SKM-1 treated with dmso at 0.1 percent for 144 hours (cell line): ENCODE measurements at regions not wholly inside any gene's neighbourhood (a gene's known extent, or its start where the extent isn't known, plus 50 kb on each side); places are given as distances from the start of the nearest gene placed in this dataset.

Experiments
- DNase-seq: peaks from one replicate; lab custom pipeline; 2025; ENCODE audit not compliant: unreplicated experiment; lab: John Stamatoyannopoulos, UW

- no peak for DNase-seq
Measured at GRCh38 chr22:19621373-19622060, 92.8 kb upstream of the SEPTIN5 start.

GRCh38 chr22:19622061-19622441, 92.3 kb upstream of the SEPTIN5 start:
- DNase-seq: no peak

GRCh38 chr22:19625331-19626041, 88.8 kb upstream of the SEPTIN5 start:
- no peak for DNase-seq

- DNase-seq: no peak
Measured at GRCh38 chr22:19626042-19626587, 88.2 kb upstream of the SEPTIN5 start.

- DNase-seq: no peak
Measured at GRCh38 chr22:19626666-19627065, 87.6 kb upstream of the SEPTIN5 start.

- no peak for DNase-seq
Measured at GRCh38 chr22:19628038-19628776, 86.1 kb upstream of the SEPTIN5 start.

- DNase-seq: no peak
Measured at GRCh38 chr22:19629331-19629719, 85.0 kb upstream of the SEPTIN5 start.

GRCh38 chr22:19629720-19630419, 84.4 kb upstream of the SEPTIN5 start:
- peak; percentile 71 for DNase-seq

GRCh38 chr22:19630614-19631013, 83.7 kb upstream of the SEPTIN5 start:
- no peak for DNase-seq

GRCh38 chr22:19631899-19632667, 82.2 kb upstream of the SEPTIN5 start:
- no peak for DNase-seq

GRCh38 chr22:19632668-19633148, 81.6 kb upstream of the SEPTIN5 start:
- no peak for DNase-seq

GRCh38 chr22:19634226-19634975, 79.9 kb upstream of the SEPTIN5 start:
- no peak for DNase-seq

GRCh38 chr22:19635644-19636043, 78.7 kb upstream of the SEPTIN5 start:
- DNase-seq: no peak

- no peak for DNase-seq
Measured at GRCh38 chr22:19636696-19637407, 77.5 kb upstream of the SEPTIN5 start.

GRCh38 chr22:19637408-19638281, 76.7 kb upstream of the SEPTIN5 start:
- no peak for DNase-seq

GRCh38 chr22:19638282-19639015, 75.9 kb upstream of the SEPTIN5 start:
- DNase-seq: no peak

GRCh38 chr22:19639610-19640135, 74.6 kb upstream of the SEPTIN5 start:
- DNase-seq: no peak
